ENCODE measurements at regions not wholly inside any gene's neighbourhood (a gene's known extent, or its start where the extent isn't known, plus 50 kb on each side); places are given as distances from the start of the nearest gene placed in this dataset.

- Histone ChIP-seq H3K27me3 (replicated peaks in 1 of 4; ENCODE audit: control extremely low read depth in 1 of 4, control insufficient read depth in 3 of 4, insufficient read depth in 4 of 4, low read length in 3 of 4) (no peaks in the 10 kb centered on the region), H3K4me3 (ENCODE audit: control extremely low read depth in 1 of 5, extremely low read depth in 1 of 5, insufficient read depth in 1 of 5, low read depth in 2 of 5, low read length in 4 of 5) (no peak overlapping the region), H3K79me2 (ENCODE audit: control insufficient read depth, insufficient read depth, low read length) (no peaks in the 10 kb centered on the region), H3K27ac (ENCODE audit: low read length in 2 of 2) (no peak overlapping the region), H3K4me1 (ENCODE audit: control insufficient read depth in 2 of 2, insufficient read depth in 2 of 2, low read length in 2 of 2) (no peaks in the 10 kb centered on the region), H3K9ac (ENCODE audit: low read length) (no peak overlapping the region), H3K36me3 (replicated peaks in 1 of 2; ENCODE audit: control extremely low read depth in 1 of 2, control insufficient read depth in 1 of 2, extremely low read depth in 1 of 2, insufficient read depth in 2 of 2, low read length in 1 of 2) (no peaks in the 10 kb centered on the region), H2AFZ (ENCODE audit: insufficient read depth, low read depth, low read length, poor library complexity, severe bottlenecking) (no peak overlapping the region), H4K20me1 (ENCODE audit: control insufficient read depth, insufficient read depth, low read length, poor library complexity, severe bottlenecking) (no peaks in the 10 kb centered on the region), H3K4me2 (replicated peaks; ENCODE audit: low read depth, low read length, poor library complexity, severe bottlenecking) (no peak overlapping the region), H3K9me3 (ENCODE audit: control extremely low read depth in 1 of 3, control insufficient read depth in 2 of 3, insufficient read depth in 1 of 3, low read length in 2 of 3) (peaks cover 0 to 3% (median 0%) of the 10 kb centered on the region in 3 donors)
- H3K27me3 Mint-ChIP-seq, result no peaks in the 10 kb centered on the region
- no peaks in the 10 kb centered on the region for H3K4me1 Mint-ChIP-seq
- intact Hi-C loops (cut with micrococcal nuclease), result no loop called here
- no peak for ATAC-seq (ENCODE audit: low read depth)
- no peak for TF ChIP-seq CTCF (IDR thresholded peaks at IDR 0.05)
- TF ChIP-seq EZH2 (IDR thresholded peaks at IDR 0.05; ENCODE audit: borderline replicate concordance, insufficient read depth, low read depth, low read length, poor library complexity, severe bottlenecking), result no peak
- no peak overlapping the region for H3K27ac Mint-ChIP-seq
- H3K9me3 Mint-ChIP-seq (ENCODE audit: insufficient read depth), result no peaks in the 10 kb centered on the region
- ChIA-PET CTCF (no interaction called here), POLR2A (no interaction called here)
- H3K4me3 Mint-ChIP-seq, result no peak overlapping the region
- no CpG with 5 or more reads among the region's 4 CpGs for WGBS (ENCODE audit: insufficient coverage)
- no peak for DNase-seq
Observed at GRCh38 chr12:58787021-58787760, 133.1 kb downstream of the LRIG3 start.

GRCh38 chr12:58794859-58795258 lies 125.4 kb downstream of the LRIG3 start:
- Histone ChIP-seq H3K36me3 (replicated peaks in 1 of 2; ENCODE audit: control extremely low read depth in 1 of 2, control insufficient read depth in 1 of 2, extremely low read depth in 1 of 2, insufficient read depth in 2 of 2, low read length in 1 of 2) (no peaks in the 10 kb centered on the region), H3K9ac (ENCODE audit: low read length) (no peak overlapping the region), H4K20me1 (ENCODE audit: control insufficient read depth, insufficient read depth, low read length, poor library complexity, severe bottlenecking) (no peaks in the 10 kb centered on the region), H3K4me2 (replicated peaks; ENCODE audit: low read depth, low read length, poor library complexity, severe bottlenecking) (no peak overlapping the region), H2AFZ (ENCODE audit: insufficient read depth, low read depth, low read length, poor library complexity, severe bottlenecking) (no peak overlapping the region), H3K27me3 (replicated peaks in 1 of 4; ENCODE audit: control extremely low read depth in 1 of 4, control insufficient read depth in 3 of 4, insufficient read depth in 4 of 4, low read length in 3 of 4) (no peaks in the 10 kb centered on the region), H3K9me3 (ENCODE audit: control extremely low read depth in 1 of 3, control insufficient read depth in 2 of 3, insufficient read depth in 1 of 3, low read length in 2 of 3) (peaks cover 0 to 2% (median 0%) of the 10 kb centered on the region in 3 donors), H3K79me2 (ENCODE audit: control insufficient read depth, insufficient read depth, low read length) (no peaks in the 10 kb centered on the region), H3K27ac (ENCODE audit: low read length in 2 of 2) (no peak overlapping the region), H3K4me1 (ENCODE audit: control insufficient read depth in 2 of 2, insufficient read depth in 2 of 2, low read length in 2 of 2) (no peaks in the 10 kb centered on the region), H3K4me3 (ENCODE audit: control extremely low read depth in 1 of 5, extremely low read depth in 1 of 5, insufficient read depth in 1 of 5, low read depth in 2 of 5, low read length in 4 of 5) (no peak overlapping the region)
- no peaks in the 10 kb centered on the region for H3K27me3 Mint-ChIP-seq
- POLR2A ChIA-PET, result no interaction called here
- H3K27ac Mint-ChIP-seq, result no peak overlapping the region
- DNase-seq, result no peak
- TF ChIP-seq CTCF (IDR thresholded peaks at IDR 0.05) (no peak), EZH2 (IDR thresholded peaks at IDR 0.05; ENCODE audit: borderline replicate concordance, insufficient read depth, low read depth, low read length, poor library complexity, severe bottlenecking) (no peak)
- ATAC-seq (ENCODE audit: low read depth), result no peak
- H3K4me1 Mint-ChIP-seq, result no peaks in the 10 kb centered on the region
- peaks cover 5% of the 10 kb centered on the region for H3K9me3 Mint-ChIP-seq (ENCODE audit: insufficient read depth)
- no CpG with 5 or more reads among the region's 6 CpGs for WGBS (ENCODE audit: insufficient coverage)
- no peak overlapping the region for H3K4me3 Mint-ChIP-seq
- CTCF ChIA-PET, result no interaction called here
- intact Hi-C loops (cut with micrococcal nuclease), result no loop called here

All from B cell (primary cell).